ENCODE measurements at regions not wholly inside any gene's neighbourhood (a gene's known extent, or its start where the extent isn't known, plus 50 kb on each side); places are given as distances from the start of the nearest gene placed in this dataset.

DNA sequence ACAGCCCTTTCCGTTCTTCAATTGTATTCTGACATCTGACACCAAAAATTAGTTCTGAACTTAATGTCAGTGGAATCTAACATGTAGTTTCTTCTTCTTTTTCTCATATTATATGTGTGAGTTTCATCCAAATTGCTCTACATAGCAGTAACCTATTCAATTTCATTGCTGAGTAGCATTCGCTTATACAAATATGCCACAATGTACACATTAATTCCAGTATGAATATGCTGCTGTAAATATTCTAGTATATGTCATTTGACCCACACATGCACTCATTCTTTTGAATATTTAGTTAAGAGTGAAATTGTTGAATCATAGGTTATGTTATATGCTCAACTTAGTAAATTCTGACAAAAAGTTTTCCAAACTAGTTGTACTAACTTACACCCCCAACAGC lies 550.9 kb downstream of the CHSY3 start:
- TF ChIP-seq CTCF (IDR thresholded peaks at IDR 0.05) (no peak), POLR2A (IDR thresholded peaks at IDR 0.05) (no peak)
